ENCODE measurements at regions not wholly inside any gene's neighbourhood (a gene's known extent, or its start where the extent isn't known, plus 50 kb on each side); places are given as distances from the start of the nearest gene placed in this dataset.

- DNase-seq (ENCODE audit: low spot score), result no peak
These were observed 197.8 kb upstream of the MYT1L start for GRCh38 chr2:2528846-2529245.

- DNase-seq (ENCODE audit: low spot score), result no peak
These were observed 196.1 kb upstream of the MYT1L start for GRCh38 chr2:2527148-2527547.

- DNase-seq (ENCODE audit: low spot score), result no peak
These were observed 193.4 kb upstream of the MYT1L start for GRCh38 chr2:2524348-2524941.

GRCh38 chr2:2523461-2524347 lies 192.6 kb upstream of the MYT1L start:
- no peak for DNase-seq (ENCODE audit: low spot score)

DNA sequence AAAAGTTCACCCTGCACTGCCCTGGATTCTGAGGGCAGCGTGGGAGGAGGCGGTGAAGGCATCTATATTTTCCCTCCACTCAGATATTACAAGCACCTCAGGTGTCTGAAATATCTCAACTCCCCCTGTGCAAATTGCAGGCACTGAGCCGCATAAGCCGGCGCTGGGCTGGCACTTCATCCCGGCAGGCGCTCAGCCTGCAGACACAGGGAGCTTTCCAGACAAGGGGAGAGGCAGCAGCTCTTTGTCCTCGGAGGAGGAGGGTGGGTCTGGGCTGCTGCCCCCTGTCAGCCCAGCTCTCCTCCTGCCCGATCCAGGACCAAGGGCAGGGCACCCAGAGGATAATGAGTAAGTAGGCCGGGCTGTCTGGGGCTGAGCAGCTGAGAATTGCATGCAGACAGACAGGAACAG lies 189.3 kb upstream of the MYT1L start:
- DNase-seq (ENCODE audit: low spot score), result no peak

GRCh38 chr2:2519381-2519780 lies 188.3 kb upstream of the MYT1L start:
- no peak for DNase-seq (ENCODE audit: low spot score)

- no peak for DNase-seq (ENCODE audit: low spot score)
These were observed 186.3 kb upstream of the MYT1L start for GRCh38 chr2:2517399-2517798.

- DNase-seq (ENCODE audit: low spot score), result no peak
These were observed 185.3 kb upstream of the MYT1L start for GRCh38 chr2:2516386-2516785.

GRCh38 chr2:2512931-2513330 lies 181.9 kb upstream of the MYT1L start:
- DNase-seq (ENCODE audit: low spot score), result no peak

DNA sequence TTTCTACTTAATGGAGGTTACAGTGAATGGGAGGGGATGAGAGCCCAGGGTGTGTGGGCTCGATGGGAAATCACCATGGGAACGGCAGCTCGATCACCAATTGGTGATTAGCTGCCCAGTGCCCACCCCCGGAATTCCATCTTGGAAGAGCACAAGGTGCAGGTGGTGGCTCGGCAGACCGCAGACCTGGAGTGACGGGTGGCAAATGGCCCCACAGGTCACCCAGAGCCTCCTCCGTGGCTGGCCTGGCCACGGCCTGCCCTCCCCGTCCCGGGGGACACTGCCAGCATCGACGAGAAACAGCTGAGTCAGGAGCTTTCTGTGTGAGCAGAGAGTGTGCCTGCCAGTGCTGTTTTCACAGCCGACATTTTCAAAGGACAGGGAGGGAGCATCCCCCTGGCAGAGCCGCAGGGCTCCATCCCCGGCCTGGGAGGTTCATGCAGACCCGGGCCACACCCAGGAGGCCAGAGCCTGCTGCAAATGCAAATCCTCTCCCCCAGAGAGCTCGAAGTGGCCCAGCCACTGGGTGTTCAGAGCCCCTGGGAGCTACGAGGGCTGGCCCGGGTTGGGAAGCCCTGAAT lies 176.4 kb upstream of the MYT1L start:
- no peak for DNase-seq (ENCODE audit: low spot score)

GRCh38 chr2:2506536-2506935 lies 175.5 kb upstream of the MYT1L start:
- no peak for DNase-seq (ENCODE audit: low spot score)

DNA sequence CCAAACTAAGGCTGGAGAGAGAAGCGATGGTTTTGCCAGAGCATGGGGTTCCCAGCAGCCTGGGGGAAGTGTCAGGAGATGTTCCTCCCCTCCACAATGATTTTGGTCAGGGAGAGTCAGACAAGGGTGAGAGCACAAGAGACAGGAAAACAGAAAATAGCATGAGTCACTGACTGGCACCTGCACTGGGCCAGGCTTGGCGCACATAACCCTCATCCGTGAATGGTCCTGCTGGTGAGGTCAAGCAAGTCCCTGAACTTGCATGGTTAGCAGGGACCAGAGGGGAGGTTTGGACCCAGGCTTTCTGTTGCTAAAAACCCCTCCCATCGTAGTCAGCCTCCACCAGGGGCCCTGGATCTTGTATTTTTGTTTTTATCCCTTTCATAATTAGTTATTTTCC lies 174.5 kb upstream of the MYT1L start:
- DNase-seq (ENCODE audit: low spot score), result no peak

GRCh38 chr2:2503864-2504418 lies 172.9 kb upstream of the MYT1L start:
- no peak for DNase-seq (ENCODE audit: low spot score)

DNA sequence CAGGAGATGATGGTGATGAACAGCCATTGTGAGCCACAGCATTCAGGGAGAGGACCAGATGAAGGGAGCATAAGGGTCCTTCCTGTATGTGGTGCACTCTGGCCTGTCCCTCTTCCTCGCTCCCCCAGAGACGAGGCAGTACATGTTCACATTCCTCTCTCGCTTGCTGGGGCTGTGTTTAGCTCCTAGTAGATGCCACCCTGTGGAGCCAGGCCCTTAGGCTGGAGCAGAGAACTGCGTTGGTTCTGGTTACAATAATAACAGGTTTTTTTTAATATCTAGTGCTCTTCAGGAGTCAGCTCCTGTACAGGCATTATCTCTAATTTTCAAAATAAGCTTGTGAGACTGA lies 171.1 kb upstream of the MYT1L start:
- no peak for DNase-seq (ENCODE audit: low spot score)

DNA sequence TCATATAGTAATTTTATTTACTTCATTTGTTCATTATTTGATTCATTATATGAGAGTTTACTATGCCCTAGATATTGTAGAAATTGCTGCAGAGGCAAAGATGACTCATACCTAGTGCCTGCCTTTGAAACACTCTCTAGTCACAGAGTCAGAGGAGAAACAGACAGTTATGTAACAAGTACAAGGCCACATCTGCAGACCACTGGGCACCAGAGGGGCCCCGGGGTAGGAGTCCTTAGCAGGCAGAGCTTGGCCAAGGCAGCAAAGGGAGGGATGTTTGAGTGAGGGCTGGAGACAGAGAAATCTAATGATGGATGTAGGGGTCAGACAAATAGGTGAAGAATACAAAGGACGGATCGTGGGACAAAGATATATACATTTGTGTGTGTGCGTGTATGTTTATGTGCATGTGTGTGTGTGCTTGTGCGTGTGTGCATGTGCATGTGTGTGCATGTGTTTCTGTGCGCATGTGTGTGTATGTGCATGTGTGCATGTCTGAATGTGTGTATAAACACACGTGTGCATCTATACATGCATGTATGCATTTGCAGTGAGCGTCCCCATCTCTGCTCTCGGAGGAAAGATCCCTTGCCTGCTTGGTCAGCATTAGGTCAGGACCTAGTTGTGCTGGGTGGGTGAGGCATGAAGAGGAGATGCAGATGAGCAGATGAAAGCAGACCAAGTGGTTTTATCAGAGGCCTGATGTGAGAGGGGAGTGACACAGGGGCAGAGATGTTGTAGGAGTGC lies 170.6 kb upstream of the MYT1L start:
- no peak for DNase-seq (ENCODE audit: low spot score)

GRCh38 chr2:2495606-2496005 lies 164.5 kb upstream of the MYT1L start:
- DNase-seq (ENCODE audit: low spot score), result no peak

DNA sequence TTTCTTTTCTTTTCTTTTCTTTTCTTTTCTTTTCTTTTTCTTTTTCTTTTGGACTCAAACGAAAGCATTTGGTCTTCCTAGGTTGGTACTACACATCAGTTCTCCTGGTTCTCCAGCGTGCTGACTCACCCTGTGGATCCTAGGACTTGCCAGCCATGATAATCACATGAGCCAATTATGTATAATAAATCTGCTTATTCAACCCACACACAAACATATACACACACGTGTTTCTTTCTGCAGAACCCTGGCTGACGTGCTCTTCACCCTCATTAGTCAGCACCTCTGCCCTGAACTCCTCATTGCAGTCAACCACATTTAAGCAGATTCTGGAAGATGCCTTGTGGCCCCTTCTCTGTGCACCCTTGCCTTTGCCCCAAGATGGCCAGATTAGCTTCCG lies 162.4 kb upstream of the MYT1L start:
- no peak for DNase-seq (ENCODE audit: low spot score)

- DNase-seq (ENCODE audit: low spot score), result no peak
These were observed 161.7 kb upstream of the MYT1L start for GRCh38 chr2:2492800-2493199.

GRCh38 chr2:2491964-2492363 lies 160.9 kb upstream of the MYT1L start:
- DNase-seq (ENCODE audit: low spot score), result no peak

GRCh38 chr2:2484301-2484700 lies 153.2 kb upstream of the MYT1L start:
- DNase-seq (ENCODE audit: low spot score), result no peak

DNA sequence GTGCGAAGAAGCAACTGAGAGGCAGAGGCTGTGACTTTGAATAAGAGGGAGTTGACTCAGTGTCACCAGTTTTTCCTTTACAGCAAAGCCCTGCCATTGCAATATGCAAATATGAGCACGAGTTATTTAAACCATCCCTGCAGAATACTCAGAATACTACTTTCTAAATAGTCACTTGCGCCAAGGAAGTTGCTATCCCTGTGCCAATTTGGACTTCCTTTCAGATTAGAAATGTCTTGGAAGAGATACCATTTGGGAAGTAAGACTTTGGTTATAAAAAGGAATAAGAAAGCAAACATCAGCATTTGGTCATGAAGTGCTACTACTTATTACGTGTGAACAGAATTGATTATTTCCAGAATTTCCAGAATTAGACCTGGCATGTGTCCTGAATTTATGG lies 151.8 kb upstream of the MYT1L start:
- DNase-seq (ENCODE audit: low spot score), result no peak

DNA sequence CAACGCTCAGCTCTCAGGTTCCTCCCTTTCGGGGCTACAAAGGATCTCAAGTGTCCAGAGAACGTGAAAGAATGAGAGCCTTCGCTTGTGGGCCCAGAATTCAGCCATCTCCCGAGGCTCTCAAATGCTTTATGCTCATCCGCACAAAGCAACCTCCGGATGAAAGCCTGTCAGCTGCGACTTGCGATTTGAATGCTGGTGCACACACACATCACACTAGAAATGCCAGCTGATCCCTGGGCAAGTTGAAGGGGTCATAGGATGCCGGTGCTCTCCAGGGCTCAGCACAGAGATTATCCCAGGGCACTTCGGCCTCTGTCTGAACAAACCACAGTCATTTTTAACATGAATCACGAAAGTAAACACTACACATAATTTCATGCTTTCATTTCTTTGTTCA lies 141.8 kb upstream of the MYT1L start:
- no peak for DNase-seq (ENCODE audit: low spot score)

DNA sequence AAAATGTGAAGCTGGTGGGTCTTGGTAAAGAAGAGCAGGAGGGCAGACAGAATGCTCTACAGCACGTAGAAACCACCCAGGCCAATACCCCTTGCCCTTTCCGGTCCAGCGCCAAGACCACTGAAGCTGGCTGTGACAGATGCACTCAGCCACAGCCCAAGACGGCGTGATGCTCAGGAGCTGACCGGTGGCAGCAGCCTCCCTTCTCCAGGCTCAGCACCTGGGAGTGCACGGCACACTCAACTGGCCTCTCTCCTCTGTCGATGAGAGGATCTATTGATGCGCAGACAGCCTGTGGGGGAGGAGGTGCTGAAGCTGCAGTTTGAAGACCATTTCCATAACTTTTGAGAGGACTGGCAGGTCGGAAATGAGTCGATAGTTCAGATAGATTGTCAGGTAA lies 141.0 kb upstream of the MYT1L start:
- DNase-seq (ENCODE audit: low spot score), result no peak

Data from HuH-7 (cell line).